HUES6 (cell line): ENCODE measurements at regions not wholly inside any gene's neighbourhood (a gene's known extent, or its start where the extent isn't known, plus 50 kb on each side); places are given as distances from the start of the nearest gene placed in this dataset.

Experiments
- H3K27ac ChIP-seq: 2 replicates; pipeline ENCODE4 v1.7.0; 2013; ENCODE audit warnings: low read depth, mild to moderate bottlenecking, low read length, inconsistent platforms
- H3K27me3 ChIP-seq: 2 replicates; pipeline ENCODE4 v1.6.1; 2013; ENCODE audit warnings: low read length; ENCODE audit not compliant: control insufficient read depth, insufficient read depth
- H3K36me3 ChIP-seq: 2 replicates; pipeline ENCODE4 v1.6.1; 2013; ENCODE audit warnings: low read length; ENCODE audit not compliant: control insufficient read depth, insufficient read depth
- H3K4me1 ChIP-seq: 2 replicates; pipeline ENCODE4 v1.6.1; 2013; ENCODE audit warnings: low read length; ENCODE audit not compliant: control insufficient read depth, insufficient read depth
- H3K4me3 ChIP-seq: 2 replicates; pipeline ENCODE4 v1.5.1; 2013; ENCODE audit warnings: low read depth, low read length
- H3K9ac ChIP-seq: one replicate; pipeline ENCODE4 v1.6.1; 2013; ENCODE audit warnings: mild to moderate bottlenecking, low read length
- H3K9me3 ChIP-seq: 2 replicates; pipeline ENCODE4 v1.6.1; 2013; ENCODE audit warnings: low read depth, low read length; ENCODE audit not compliant: control insufficient read depth, insufficient read depth

DNA sequence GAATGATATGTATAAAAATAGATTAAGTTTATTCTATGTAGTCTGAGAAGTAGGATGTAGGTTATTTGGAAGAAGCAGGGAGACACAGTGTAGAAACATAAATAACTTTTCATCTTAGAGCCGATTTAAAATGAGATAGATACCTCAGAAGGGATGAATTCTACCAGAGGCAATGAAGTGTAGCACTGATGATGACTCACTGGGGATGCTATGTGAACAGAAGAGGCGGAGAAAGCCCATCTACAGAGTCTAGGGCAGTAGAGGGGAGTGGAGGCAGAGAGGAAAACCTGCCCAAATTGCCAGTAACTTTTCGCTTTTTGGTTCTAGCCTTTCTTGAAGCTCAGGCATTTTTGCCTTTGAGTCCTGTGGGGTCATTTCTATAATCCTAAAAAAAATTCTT is 451.8 kb downstream of the ATP23 start:
- Histone ChIP-seq H3K27ac (no peak overlapping the region; the same call in 1 of the 2 replicates), H3K36me3 (no peaks in the 10 kb centered on the region)

GRCh38 chr12:58395056-58395455 is 453.7 kb downstream of the ATP23 start:
- Histone ChIP-seq H3K9me3 (no peaks in the 10 kb centered on the region), H3K9ac (no peak overlapping the region), H3K4me3 (no peak overlapping the region), H3K27me3 (no peaks in the 10 kb centered on the region), H3K27ac (no peak overlapping the region), H3K4me1 (no peaks in the 10 kb centered on the region), H3K36me3 (no peaks in the 10 kb centered on the region)

More for the DNA sequence above, 451.8 kb downstream of the ATP23 start:
- H3K4me3 ChIP-seq = no peak overlapping the region
- no peaks in the 10 kb centered on the region for H3K4me1 ChIP-seq
- no peaks in the 10 kb centered on the region for H3K9me3 ChIP-seq
- H3K27me3 ChIP-seq = no peaks in the 10 kb centered on the region
- H3K9ac ChIP-seq = no peak overlapping the region

DNA sequence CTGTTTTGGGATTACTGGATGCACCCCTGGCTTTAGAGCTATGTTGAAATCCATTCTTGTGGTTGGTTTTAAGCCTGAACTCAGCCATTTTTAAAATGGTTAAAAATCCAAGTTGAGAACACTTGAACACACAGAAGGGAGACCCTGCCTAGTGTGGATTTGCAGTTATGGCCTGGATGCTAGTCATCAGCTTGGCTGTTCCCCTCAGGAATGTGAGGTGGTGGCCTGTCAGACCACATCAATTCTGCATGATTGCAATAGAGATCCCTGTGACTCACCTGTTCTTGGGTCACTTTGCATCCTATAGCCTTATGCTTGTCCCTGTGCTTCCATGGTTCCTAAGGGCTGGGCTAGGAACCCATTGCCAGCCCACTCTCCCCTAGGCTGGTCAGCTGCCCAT is 454.1 kb downstream of the ATP23 start:
- Histone ChIP-seq H3K4me1 (no peaks in the 10 kb centered on the region), H3K27ac (no peak overlapping the region), H3K9me3 (no peaks in the 10 kb centered on the region), H3K36me3 (no peaks in the 10 kb centered on the region), H3K27me3 (no peaks in the 10 kb centered on the region), H3K9ac (no peak overlapping the region), H3K4me3 (no peak overlapping the region)

- Histone ChIP-seq H3K36me3 (no peaks in the 10 kb centered on the region), H3K4me3 (no peak overlapping the region), H3K4me1 (no peaks in the 10 kb centered on the region), H3K9me3 (no peaks in the 10 kb centered on the region), H3K9ac (no peak overlapping the region), H3K27ac (no peak overlapping the region), H3K27me3 (no peaks in the 10 kb centered on the region)
These were observed 454.9 kb downstream of the ATP23 start for GRCh38 chr12:58396239-58396638.

GRCh38 chr12:58405363-58405762 is 464.0 kb downstream of the ATP23 start:
- no peak overlapping the region for H3K9ac ChIP-seq
- H3K36me3 ChIP-seq = no peaks in the 10 kb centered on the region
- peaks cover 2% of the 10 kb centered on the region; the same call in 1 of the 2 replicates for H3K4me1 ChIP-seq
- H3K9me3 ChIP-seq = no peaks in the 10 kb centered on the region
- H3K27me3 ChIP-seq = no peaks in the 10 kb centered on the region
- H3K4me3 ChIP-seq = no peak overlapping the region
- H3K27ac ChIP-seq = no peak overlapping the region

DNA sequence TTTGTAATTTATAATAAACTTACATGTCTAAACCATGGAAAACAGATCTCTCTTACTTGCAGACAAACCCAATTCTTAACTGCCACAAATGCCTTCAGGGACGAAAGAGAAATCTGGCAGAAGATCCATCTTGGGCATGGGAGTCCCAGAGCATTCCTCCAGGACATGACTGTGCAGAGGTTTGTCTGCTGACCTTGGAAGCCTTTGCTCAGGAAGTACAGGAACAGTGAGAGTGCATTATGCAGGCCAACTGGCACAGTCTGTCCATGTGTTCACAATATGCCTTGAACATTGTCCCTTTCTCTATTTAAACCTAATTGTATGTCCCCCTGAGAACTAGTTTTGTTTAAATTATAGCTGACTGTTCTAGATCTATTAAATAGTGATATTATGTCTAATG is 467.1 kb downstream of the ATP23 start:
- Histone ChIP-seq H3K9me3 (no peaks in the 10 kb centered on the region), H3K9ac (no peak overlapping the region), H3K4me1 (peaks cover 5% of the 10 kb centered on the region; the same call in 1 of the 2 replicates), H3K4me3 (no peak overlapping the region), H3K27me3 (no peaks in the 10 kb centered on the region), H3K27ac (no peak overlapping the region), H3K36me3 (no peaks in the 10 kb centered on the region)

DNA sequence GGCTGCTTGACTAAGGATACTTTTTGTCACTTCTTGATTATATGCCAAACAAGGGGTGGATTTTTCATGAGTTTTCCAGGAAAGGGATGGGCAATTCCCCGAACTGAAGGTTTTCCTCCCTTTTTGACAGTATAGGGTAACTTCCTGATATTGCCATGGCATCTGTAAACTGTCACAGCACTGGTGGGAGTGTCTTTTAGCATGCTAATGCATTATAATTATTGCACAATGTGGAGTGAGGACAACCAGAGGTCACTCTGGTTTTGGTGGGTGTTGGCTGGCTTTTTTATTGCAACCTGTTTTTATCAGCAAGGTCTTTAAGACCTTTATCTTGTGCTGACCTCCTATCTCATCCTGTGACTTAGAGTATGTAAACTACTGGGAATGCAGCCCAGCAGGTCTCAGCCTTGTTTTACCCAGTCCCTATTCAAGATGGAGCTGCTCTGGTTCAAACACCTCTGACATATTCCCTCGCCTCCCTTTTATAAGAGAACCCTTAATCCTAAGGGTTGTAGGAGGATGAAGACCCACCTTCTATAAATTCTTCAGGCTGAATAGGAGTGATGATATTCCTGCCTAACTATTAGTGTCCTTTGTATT is 471.2 kb downstream of the ATP23 start:
- Histone ChIP-seq H3K27ac (no peak overlapping the region), H3K27me3 (no peaks in the 10 kb centered on the region), H3K4me3 (no peak overlapping the region), H3K9ac (no peak overlapping the region), H3K36me3 (no peaks in the 10 kb centered on the region), H3K9me3 (no peaks in the 10 kb centered on the region), H3K4me1 (peaks cover 22% of the 10 kb centered on the region)

DNA sequence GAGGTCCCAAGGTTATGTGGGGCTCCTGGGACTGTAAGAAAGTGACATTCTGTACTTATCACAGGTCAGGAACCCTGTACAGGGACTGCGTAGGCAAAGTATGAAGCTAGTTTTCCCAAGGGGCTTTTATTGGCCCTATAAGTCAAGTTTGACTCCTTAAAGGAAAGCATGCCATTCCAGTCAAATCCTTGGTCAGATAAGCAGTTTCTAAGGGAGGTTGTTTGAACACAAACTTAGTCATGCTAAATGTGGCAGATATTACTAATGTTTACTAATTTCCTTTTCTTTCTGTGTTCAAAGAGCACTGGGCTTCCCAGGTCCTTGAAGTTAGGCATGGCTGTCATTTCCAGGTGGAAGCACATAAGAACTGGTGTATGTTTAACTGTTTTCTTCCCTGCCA is 472.4 kb downstream of the ATP23 start:
- Histone ChIP-seq H3K4me3 (no peak overlapping the region), H3K36me3 (no peaks in the 10 kb centered on the region), H3K4me1 (peaks cover 22% of the 10 kb centered on the region), H3K9me3 (no peaks in the 10 kb centered on the region), H3K27ac (no peak overlapping the region), H3K9ac (no peak overlapping the region), H3K27me3 (no peaks in the 10 kb centered on the region)

DNA sequence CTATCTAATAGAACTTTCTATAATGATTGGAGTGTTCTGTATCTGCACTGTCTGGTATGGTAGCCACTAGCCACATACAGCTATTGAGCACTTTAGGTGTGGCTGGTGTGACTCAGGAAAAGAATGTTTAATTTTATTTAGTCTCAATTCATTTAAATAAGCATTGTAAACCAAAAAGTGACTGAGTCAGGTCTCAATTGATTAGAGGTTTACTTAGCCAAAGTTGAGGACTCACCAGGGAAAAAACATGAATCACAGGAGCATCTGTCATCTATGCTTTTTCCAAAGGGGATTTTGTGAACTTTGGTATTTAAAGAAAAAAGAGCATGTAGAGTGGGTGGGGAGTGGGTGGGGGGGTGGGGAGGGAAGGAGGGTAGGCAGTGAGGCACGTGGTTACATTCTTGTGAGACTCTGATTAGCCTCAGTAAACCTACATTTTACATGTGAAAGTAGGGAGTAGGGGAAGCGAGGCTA is 473.1 kb downstream of the ATP23 start:
- no peak overlapping the region for H3K4me3 ChIP-seq
- no peak overlapping the region for H3K9ac ChIP-seq
- H3K4me1 ChIP-seq = peaks cover 22% of the 10 kb centered on the region
- no peaks in the 10 kb centered on the region for H3K27me3 ChIP-seq
- no peak overlapping the region for H3K27ac ChIP-seq
- no peaks in the 10 kb centered on the region for H3K36me3 ChIP-seq
- no peaks in the 10 kb centered on the region for H3K9me3 ChIP-seq

- H3K27me3 ChIP-seq = no peaks in the 10 kb centered on the region
- no peak overlapping the region for H3K9ac ChIP-seq
- no peak overlapping the region for H3K27ac ChIP-seq
- no peaks in the 10 kb centered on the region for H3K9me3 ChIP-seq
- no peak overlapping the region for H3K4me3 ChIP-seq
- no peaks in the 10 kb centered on the region for H3K36me3 ChIP-seq
- H3K4me1 ChIP-seq = peaks cover 22% of the 10 kb centered on the region
These were observed 474.3 kb downstream of the ATP23 start for GRCh38 chr12:58415716-58416115.

- H3K4me3 ChIP-seq = no peak overlapping the region
- H3K36me3 ChIP-seq = no peaks in the 10 kb centered on the region
- H3K9ac ChIP-seq = no peak overlapping the region
- H3K27ac ChIP-seq = no peak overlapping the region
- H3K27me3 ChIP-seq = no peaks in the 10 kb centered on the region
- peaks cover 22% of the 10 kb centered on the region for H3K4me1 ChIP-seq
- H3K9me3 ChIP-seq = no peaks in the 10 kb centered on the region
These were observed 474.9 kb downstream of the ATP23 start for GRCh38 chr12:58416236-58416635.
